Endothelial cell (in vitro differentiated cells): ENCODE measurements at regions not wholly inside any gene's neighbourhood (a gene's known extent, or its start where the extent isn't known, plus 50 kb on each side); places are given as distances from the start of the nearest gene placed in this dataset.

Experiments
- DNase-seq: peaks from one replicate; pipeline ENCODE4 v3.0.0; 2021; ENCODE audit warnings: low spot score
- H3K27ac Mint-ChIP-seq: one replicate; pipeline ENCODE4 v1.8.0; 2021; ENCODE audit warnings: mixed read lengths, inconsistent platforms; ENCODE audit not compliant: unreplicated experiment
- H3K27me3 Mint-ChIP-seq: one replicate; pipeline ENCODE4 v1.8.0; 2021; ENCODE audit warnings: mild to moderate bottlenecking, moderate library complexity, mixed read lengths, inconsistent platforms; ENCODE audit not compliant: unreplicated experiment
- H3K36me3 Mint-ChIP-seq: one replicate; pipeline ENCODE4 v1.8.0; 2021; ENCODE audit warnings: mild to moderate bottlenecking, low read depth, mixed read lengths, inconsistent platforms; ENCODE audit not compliant: unreplicated experiment
- H3K4me1 Mint-ChIP-seq: one replicate; pipeline ENCODE4 v1.8.0; 2021; ENCODE audit warnings: mild to moderate bottlenecking, mixed read lengths, inconsistent platforms; ENCODE audit not compliant: unreplicated experiment
- H3K4me3 Mint-ChIP-seq: one replicate; pipeline ENCODE4 v1.8.0; 2021; ENCODE audit warnings: mild to moderate bottlenecking, mixed read lengths, inconsistent platforms; ENCODE audit not compliant: unreplicated experiment
- H3K9me3 Mint-ChIP-seq: one replicate; pipeline ENCODE4 v1.8.0; 2021; ENCODE audit warnings: mixed read lengths, inconsistent platforms; ENCODE audit not compliant: unreplicated experiment
- TF ChIP-seq, protein P1 (sequence below): fragments of 200-600 bp; sonication (generic); IDR thresholded peaks from one replicate; pipeline ENCODE4 v1.5.0; 2021; ENCODE audit warnings: antibody characterized with exemption; ENCODE audit not compliant: unreplicated experiment

- Mint-ChIP-seq H3K4me3 (no peak overlapping the region), H3K9me3 (no peaks in the 10 kb centered on the region), H3K4me1 (no peaks in the 10 kb centered on the region), H3K27ac (no peak overlapping the region), H3K27me3 (no peaks in the 10 kb centered on the region), H3K36me3 (no peaks in the 10 kb centered on the region)
- DNase-seq: no peak
- TF ChIP-seq, protein P1, sequence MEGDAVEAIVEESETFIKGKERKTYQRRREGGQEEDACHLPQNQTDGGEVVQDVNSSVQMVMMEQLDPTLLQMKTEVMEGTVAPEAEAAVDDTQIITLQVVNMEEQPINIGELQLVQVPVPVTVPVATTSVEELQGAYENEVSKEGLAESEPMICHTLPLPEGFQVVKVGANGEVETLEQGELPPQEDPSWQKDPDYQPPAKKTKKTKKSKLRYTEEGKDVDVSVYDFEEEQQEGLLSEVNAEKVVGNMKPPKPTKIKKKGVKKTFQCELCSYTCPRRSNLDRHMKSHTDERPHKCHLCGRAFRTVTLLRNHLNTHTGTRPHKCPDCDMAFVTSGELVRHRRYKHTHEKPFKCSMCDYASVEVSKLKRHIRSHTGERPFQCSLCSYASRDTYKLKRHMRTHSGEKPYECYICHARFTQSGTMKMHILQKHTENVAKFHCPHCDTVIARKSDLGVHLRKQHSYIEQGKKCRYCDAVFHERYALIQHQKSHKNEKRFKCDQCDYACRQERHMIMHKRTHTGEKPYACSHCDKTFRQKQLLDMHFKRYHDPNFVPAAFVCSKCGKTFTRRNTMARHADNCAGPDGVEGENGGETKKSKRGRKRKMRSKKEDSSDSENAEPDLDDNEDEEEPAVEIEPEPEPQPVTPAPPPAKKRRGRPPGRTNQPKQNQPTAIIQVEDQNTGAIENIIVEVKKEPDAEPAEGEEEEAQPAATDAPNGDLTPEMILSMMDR: no peak
Measured at GRCh38 chr13:68784275-68784674, 1323.4 kb upstream of the ATXN8OS start.

DNA sequence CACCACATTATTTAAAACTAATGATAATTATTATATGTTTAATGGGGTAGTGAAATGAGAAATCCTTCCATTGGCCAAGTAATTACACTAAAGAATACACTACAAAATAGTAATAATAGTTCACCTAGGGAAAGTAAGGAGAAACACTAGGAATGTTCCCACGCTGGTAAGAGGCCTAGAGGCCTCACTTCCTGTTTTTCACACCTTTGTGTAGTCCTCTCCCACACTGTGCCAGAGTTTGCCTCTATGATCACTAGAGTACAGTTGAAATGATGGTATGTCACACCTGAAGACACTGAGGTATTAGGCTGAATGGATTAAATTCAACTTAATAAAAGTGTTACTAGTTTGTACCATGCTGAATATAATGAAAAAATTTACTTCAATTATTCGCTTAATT lies 1348.0 kb upstream of the ATXN8OS start:
- Mint-ChIP-seq H3K36me3 (no peaks in the 10 kb centered on the region), H3K4me1 (peaks cover 3% of the 10 kb centered on the region), H3K9me3 (no peaks in the 10 kb centered on the region), H3K4me3 (no peak overlapping the region), H3K27me3 (no peaks in the 10 kb centered on the region), H3K27ac (no peak overlapping the region)
- TF ChIP-seq, protein P1: no peak
- DNase-seq: no peak

DNA sequence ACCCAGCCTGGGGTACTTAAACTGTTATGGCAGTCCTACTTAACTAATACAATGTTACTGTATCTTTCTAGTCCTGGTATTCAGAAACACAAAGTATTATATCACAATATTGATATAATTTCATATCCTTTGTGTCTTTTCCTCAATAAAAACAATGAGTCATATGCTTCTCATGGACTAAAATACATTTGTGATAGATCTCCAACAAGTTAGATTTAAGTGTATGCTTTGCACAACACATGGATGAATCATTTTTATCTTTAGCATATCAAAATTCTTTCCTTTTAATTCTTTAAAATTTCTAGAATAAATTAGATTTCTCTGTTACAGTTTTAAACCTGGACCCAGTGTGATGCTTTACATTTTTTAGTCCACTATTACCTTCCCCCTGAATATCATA lies 1357.8 kb upstream of the ATXN8OS start:
- Mint-ChIP-seq H3K9me3 (no peaks in the 10 kb centered on the region), H3K27ac (no peak overlapping the region), H3K27me3 (no peaks in the 10 kb centered on the region), H3K4me1 (no peaks in the 10 kb centered on the region), H3K36me3 (no peaks in the 10 kb centered on the region), H3K4me3 (no peak overlapping the region)
- TF ChIP-seq, protein P1: no peak
- DNase-seq: no peak

DNA sequence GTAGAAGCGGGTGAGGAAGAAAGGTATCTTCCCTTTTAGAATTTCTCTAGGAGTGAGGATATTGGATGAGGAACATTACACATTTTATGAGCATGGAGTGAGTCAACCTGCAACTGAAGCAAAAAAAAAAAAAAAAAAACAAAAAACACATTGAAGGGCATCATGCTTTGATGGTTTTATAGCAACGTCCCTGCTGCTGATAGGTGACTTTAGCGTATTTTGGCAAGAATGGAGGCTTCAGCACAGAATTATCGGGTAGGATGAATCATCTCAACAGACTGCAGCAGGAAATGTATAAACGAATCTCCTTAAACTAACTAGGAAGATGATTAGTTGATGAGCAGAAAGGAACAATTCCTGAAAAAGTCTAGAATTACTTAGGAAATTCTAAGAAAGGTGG lies 1359.6 kb upstream of the ATXN8OS start:
- Mint-ChIP-seq H3K36me3 (no peaks in the 10 kb centered on the region), H3K27me3 (no peaks in the 10 kb centered on the region), H3K9me3 (no peaks in the 10 kb centered on the region), H3K4me3 (no peak overlapping the region), H3K27ac (no peak overlapping the region), H3K4me1 (no peaks in the 10 kb centered on the region)
- DNase-seq: no peak
- TF ChIP-seq, protein P1: no peak

- DNase-seq: no peak
- H3K9me3 Mint-ChIP-seq: no peaks in the 10 kb centered on the region
- H3K36me3 Mint-ChIP-seq: no peaks in the 10 kb centered on the region
- H3K4me1 Mint-ChIP-seq: no peaks in the 10 kb centered on the region
- H3K27me3 Mint-ChIP-seq: no peaks in the 10 kb centered on the region
- TF ChIP-seq, protein P1: no peak
- H3K4me3 Mint-ChIP-seq: no peak overlapping the region
- H3K27ac Mint-ChIP-seq: no peak overlapping the region
Measured at GRCh38 chr13:68745502-68745901, 1362.1 kb upstream of the ATXN8OS start.
